ENCODE measurements at regions not wholly inside any gene's neighbourhood (a gene's known extent, or its start where the extent isn't known, plus 50 kb on each side); places are given as distances from the start of the nearest gene placed in this dataset.

DNA sequence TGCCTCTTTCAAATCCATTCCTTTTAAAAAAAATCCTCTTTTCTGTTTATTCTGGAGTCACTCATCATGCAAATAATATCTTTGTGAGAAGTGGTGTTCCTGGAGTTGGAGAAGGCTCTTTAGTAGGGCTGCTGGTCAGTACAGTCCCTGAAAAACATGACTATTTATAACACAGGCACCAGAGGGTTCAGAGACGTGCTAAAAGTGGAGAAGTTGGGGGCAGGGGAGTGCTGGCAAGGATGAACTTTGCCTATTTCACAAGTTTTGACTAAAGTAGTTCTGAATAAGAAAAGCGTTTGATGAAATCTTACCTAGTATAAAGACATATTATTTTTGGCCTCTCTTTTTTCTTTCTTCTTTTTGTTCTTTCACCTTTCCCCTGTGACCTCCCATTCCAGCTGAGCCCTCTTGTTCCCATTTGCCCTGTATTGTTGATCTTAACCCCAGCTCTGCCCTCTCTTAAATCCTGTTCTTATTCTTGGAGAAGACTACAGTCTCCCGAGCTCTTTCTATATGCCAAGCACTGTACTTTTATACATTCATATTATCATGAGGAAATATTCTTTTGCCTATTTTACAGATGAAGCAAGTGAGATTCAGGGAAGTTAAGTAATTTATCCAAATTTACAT, 129.1 kb downstream of the TM9SF2 start:
- no peak for DNase-seq

DNA sequence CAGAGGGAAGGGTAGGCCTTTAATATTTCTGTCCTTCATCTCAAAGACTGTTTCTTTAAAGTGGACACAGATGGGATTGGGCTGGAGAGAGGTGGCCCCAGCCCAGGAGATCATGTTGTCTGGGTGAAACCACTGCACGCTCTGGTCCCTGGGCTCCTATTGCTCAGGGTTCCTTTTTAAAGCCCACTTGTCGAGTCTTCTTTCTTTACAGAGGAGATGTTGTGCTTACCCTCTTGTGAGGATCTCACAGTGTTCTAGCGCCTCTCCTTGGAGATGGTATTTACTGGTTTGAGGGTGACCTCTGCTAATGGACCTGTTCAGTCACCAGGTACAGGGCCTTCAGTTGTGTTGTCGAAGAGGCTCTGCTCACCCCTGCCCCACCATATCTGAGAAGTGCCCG, 128.4 kb downstream of the TM9SF2 start:
- no peak for DNase-seq

DNA sequence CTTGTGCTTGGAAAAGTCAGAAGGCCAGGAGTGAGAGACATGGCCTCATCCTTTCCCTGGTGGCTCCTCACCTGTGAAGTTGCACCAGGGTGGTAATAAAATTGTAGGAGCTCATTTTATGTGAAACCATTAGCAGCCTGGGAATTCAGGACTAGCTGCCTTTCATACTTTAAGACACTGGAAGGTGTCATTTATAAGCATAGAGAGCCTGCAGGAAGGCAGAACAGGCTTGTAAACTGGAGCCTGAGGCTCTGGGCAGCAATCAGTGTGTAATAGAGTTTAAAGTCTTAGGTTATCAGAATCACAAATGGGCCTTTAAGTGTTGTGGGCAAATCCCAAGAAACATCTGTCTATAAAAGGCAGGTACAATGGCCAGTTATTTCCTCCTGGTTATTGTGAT, 127.2 kb downstream of the TM9SF2 start:
- no peak for DNase-seq

DNA sequence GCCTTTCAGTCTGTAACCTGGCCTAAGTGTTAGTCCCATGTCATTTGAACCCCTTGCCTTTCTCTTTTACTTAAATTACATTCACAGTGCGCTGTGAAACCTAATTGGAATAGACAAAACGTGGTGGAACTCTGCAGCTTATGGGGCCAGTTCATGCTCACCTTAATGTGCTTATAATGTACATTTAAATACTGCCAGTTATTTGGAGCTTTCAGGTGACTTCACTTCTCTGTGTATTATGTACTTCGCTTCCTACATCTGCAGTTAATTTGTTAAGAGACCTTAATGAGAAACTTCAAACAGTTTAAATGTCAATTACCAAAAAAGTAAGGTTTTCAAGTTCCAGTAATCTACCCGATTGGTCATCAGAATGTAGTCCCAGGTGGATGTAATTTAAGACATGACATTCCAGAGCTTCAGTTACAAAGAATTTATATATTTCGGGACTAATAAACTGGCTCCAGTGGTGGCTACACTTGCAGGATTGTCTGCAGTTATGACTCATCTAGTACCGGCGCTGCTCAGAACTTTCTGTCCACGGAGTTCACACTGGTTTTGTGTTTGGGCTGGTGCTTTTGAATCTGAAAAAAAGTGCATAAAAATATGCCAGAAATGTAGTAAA, 125.3 kb downstream of the TM9SF2 start:
- DNase-seq: no peak

DNA sequence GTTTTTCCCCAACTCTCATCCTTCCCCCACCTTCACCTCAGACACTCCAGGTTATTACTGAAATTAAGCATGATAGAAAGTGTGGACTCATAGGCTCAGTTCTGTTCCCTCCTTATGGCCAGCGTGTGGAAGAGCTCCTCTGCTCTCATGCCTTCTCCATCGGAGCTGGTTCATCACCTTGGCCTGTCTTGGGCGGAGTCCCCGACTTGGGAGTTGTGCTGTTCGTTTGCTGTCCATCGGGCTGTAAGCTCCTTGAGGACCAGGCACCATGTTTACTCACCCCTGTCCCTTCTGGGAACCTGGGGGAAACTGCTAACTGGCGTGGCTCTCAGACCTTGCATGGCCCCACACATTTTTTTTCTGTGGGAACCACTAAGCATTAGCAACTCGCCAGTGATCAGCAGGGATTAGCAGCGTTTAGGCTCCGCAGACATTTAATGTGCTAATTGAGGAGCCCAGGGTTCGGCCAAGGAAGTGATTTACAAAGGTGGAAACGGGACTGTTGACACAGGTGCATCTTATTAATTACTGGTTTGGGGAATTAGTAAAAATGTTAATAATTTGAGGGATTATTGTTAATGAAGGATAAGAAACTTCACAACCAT, 123.8 kb downstream of the TM9SF2 start:
- DNase-seq: no peak

DNA sequence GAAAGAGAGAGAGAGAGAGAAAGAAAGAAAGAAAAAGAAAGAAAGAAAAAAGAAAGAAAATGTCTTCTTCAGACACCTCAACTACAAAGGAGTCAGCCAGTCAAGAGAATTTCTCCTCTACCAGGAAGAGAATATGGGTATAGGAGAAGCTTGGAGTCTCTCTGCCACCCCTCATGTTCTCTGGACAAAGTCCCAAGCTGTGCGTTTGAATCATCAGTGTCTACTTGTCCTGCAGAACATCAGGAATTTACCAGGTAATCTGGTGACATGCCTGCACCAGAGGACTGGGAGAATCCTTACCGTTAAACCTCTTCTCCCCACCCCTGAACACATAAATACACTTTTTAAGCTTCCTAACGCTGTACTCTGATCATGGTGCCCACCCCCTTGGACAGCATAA, 119.5 kb downstream of the TM9SF2 start:
- no peak for DNase-seq

DNA sequence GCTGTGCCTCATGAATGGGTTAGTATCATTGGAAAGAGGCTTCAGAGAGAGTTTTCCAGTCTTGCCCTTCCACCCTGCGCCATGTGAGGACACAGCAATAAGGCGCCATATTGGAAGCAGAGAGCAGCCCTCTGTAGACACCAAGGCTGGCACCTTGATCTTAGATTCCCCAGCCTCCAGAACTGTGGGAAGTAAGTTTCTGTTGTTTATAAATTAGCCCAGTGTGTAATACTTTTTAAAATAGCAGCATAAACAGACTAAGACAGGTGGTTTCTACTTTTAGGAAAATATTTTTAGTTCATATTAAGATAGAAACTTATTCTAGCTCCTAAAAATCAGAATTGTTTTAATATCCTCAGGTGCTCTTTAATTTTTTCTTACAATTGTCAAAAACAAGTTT, 117.9 kb downstream of the TM9SF2 start:
- DNase-seq: no peak

DNA sequence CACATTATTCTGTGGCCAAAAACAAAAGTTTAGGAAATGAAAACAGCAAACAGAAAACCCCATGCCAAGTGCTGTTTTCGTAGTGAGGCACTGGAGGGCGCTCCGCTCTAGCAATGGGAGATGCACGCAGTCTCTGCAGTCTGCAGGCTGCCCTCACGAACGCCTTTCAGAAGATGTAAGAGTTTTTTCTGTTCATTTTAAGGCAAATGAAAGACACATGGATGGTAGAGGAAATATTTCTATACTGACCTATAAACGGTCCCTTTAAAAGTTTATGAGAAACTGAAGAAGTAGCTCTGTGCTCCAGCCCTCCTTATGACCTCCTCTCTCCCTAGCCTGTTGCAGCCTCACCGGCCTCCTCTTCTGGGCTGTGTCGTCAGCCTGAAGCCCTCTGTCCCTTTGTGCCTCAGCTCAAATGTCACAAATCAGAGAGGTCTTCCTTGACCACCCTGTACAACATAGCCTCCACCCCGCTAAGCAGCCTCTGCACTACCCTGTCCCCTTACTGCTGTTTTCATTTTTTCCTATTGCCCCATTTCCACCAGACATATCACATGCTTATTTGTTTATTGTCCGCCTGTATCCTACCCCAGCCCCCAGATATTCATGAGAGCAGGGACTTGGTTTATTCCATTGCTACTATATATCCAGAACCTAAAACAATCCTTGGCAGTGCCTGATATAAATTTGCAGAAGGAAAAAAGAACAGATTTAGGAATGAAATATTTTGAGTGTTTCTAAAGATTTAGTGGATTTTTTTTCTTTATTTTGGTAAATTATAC, 116.4 kb downstream of the TM9SF2 start:
- peak; percentile 31 for DNase-seq

DNA sequence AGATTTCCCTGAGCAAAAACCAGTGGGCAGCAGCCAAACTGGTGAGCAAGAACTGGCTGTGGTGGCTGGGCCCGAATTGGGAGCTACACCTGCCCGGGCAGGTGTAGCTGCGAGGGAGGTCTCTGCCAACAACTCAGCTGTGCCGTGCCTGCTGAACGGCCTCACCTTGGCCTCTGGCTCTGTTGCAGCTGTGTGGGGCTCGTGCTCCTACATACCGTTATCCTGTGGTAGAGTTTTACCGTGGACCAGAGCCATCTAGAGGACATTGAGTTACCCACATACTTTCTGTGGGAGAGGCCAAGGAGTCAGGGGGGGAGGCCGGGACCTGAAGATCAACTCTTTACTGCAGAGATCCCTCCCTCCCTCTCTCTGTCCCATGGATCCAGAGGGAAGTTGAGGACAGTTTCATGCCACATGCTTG, 113.2 kb downstream of the TM9SF2 start:
- no peak for DNase-seq
